GM19324 (cell line): ENCODE measurements at regions not wholly inside any gene's neighbourhood (a gene's known extent, or its start where the extent isn't known, plus 50 kb on each side); places are given as distances from the start of the nearest gene placed in this dataset.
"Not testable (repeated sequence)": the region's sequence is repeated elsewhere in the genome, so short reads cannot be mapped to it uniquely, and the experiment has no call there.

ENCODE experiments used
- ATAC-seq: cut with Tn5 transposase; IDR thresholded peaks from one replicate; pipeline ENCODE4 v1.9.1; 2021; ENCODE audit warnings: mild to moderate bottlenecking, moderate library complexity; ENCODE audit not compliant: unreplicated experiment, low FRiP score

DNA sequence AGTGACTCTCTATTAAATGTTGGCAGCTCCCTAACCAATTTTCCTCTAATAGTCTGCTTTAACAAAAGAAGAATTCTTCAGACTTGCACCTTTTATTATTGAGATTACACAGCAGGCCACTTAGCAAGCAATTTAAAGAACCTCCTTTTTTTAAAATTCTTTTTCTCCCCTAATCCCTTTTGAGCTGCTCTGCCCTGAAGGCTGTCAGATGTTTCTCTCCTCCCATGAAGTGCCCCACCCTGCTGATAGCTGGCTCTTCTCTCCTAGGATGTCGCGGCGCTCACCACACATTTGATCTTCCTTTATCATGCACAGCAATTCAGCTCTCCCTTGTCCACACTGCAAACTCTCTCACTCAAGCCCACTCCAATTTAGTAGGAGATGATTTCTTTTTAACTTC is 1471.1 kb upstream of the ACO1 start:
- no peak for ATAC-seq

DNA sequence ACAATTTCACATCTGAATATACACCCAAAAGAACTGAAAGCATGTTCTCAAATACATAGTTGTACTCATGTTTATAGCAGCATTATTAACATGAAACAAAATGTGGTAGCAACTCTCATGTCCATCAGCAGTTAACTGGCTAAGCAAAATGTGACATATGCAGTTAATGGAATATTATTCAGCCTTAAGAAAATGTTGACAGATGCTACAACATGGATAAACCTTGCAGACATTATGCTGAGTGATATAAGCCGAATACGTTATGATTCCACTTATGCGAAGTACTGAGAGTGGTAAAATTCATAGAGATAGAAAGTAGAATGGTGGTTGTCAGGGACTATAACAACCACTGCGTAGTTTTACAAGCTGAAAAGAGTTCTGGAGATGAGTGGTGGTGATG is 1469.0 kb upstream of the ACO1 start:
- no peak for ATAC-seq

- ATAC-seq = no peak
Measured at GRCh38 chr9:30925126-30925525, 1459.3 kb upstream of the ACO1 start.

DNA sequence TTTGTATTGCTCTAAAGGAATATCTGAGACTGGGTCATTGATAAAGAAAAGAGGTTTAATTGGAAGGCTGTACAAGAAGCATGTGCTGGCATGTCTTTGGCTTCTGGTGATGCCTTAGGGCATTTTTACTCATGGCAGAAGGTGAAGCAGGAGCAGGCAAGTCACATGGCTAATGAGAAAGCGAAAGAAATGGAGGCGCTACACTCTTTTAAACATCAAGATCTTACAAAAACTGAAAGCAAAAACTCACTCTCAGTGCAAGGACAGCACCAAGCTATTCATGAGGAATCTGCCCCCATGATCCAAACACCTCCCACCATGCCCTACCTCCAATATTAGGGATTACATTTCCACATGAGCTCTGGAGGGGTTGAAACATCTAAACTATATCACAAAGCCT is 1458.8 kb upstream of the ACO1 start:
- ATAC-seq = no peak

- no peak for ATAC-seq
Measured at GRCh38 chr9:30928045-30928444, 1456.4 kb upstream of the ACO1 start.

DNA sequence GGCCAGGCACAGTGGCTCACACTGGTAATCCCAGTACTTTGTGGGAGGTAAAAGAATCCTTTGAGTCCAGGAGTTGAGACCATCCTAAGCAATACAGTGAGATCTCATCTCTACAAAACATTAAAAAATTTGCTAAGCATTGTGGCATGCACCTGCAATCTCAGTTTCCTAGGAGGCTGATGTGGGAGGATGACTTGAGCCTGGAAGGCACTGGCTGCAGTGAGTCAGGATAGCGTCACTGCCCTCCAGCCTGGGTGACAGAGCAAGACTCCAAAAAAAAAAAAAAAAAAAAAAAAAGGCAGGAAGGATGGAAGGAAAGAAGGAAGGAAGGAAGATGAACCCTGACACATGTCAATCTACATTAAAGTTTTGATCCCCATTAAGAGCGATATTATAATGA is 1452.2 kb upstream of the ACO1 start:
- ATAC-seq = no peak

- no peak for ATAC-seq
Measured at GRCh38 chr9:30935730-30936129, 1448.7 kb upstream of the ACO1 start.

DNA sequence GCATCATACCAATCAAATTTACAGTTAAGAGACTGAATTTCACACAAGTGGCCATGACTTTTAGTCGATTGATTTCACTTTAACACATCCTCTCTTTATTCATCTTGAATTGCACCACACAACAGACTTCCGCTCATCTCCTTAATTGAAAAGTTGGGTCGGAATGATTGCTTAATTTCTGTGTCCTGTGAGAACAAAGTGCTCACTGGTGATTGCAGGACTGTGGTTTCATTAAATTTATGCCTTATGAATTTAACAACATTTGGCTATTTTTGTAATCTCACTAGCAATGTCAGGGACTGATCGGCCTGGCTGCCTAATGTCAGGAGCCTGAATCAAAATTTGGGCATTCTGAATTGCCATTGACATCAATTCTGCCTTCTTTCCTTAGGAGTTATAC is 1447.3 kb upstream of the ACO1 start:
- no peak for ATAC-seq

DNA sequence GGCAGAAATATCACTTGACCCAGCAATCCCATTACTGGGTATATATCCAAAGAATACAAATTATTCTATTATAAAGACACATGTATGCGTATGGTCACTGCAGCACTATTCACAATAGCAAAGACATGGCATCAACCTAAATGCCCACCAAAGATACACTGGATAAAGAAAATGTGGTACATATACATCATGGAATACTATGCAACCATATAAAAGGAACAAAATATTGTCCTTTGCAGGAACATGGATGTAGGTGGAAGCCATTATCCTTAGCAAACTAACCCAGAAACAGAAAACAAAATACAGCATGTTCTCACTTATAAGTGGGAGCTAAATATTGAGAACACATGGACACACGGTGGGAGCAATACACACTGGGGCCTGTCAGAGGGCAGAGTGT is 1441.6 kb upstream of the ACO1 start:
- ATAC-seq = not testable (repeated sequence)

DNA sequence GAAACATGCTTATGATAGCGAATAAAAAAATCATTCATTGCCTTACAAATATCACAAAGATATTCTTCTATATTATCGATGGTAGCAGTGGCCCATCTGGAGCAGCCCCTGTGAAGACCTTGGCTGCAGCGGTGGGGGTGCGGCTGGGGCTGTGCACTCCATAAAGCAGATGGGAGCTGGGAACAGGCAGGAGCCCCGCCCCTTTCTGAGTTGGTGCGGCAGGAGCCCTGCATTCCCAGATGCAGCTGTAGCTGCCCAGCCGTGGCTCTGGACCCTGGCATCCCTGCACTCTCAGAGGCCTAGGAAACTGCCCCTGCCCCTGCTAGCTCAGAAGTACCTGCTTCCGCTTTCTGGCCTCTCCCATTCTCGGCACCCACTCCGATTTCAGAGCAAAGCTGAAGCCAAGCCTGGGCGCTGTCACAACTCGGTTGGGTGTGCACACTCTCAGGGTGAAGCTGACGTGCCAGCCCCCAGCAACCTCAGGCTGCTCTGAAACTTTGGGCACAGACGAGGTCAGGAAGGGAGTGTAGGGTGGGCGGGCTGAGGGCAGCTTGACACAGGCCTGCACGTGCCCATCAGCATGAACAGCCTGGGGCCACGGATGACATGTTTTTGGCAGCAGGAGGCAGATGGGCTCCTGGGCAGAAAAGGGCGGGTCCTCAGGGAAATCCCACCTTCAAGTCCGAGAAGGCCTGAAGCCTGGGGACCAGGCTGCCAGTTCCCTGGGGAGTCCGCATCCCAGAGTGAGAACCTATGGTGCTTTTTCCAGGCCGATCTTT is 1440.8 kb upstream of the ACO1 start:
- ATAC-seq = no peak

DNA sequence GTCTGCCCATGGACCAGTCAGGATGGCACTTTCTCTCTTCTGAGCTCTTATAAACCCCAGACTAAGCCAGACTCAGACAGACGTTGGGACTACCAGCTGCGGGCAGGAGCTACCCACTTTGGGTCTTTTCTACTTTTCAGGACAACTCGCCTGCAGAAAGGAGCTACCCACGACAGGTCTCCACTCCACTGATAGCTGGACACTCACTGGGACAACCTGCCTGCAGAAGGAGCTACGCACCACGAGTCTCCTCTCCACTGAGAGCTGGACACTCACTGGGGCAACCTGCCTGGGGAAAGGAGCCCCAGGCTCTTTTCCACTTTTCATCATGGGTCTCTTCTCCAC is 1440.2 kb upstream of the ACO1 start:
- no peak for ATAC-seq

DNA sequence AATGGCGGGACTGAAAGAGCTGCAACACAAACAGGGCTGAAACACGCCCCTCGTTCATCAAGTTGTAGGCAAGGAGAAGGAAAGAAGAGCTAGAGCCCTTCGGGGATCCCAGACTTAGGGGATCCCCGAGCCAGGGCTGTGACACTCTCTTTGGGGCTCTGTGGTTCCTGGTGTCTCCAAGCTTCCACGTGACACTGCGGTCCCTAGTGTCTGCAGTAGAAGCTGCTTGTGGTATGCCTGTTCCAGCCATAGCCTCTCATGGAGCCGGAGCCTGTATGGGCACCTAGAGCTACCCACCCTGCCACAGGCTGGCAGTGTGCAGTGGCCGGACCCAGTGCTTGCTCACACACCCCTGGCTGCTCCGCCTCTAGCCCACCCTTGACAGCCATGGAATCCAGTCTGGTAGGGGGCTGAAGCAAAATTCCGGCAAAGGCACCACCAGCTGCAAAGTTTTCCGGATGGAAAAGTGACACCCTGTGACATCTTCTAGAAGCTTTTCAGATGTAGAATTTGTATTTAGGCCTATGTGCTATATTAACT is 1439.6 kb upstream of the ACO1 start:
- ATAC-seq = no peak

DNA sequence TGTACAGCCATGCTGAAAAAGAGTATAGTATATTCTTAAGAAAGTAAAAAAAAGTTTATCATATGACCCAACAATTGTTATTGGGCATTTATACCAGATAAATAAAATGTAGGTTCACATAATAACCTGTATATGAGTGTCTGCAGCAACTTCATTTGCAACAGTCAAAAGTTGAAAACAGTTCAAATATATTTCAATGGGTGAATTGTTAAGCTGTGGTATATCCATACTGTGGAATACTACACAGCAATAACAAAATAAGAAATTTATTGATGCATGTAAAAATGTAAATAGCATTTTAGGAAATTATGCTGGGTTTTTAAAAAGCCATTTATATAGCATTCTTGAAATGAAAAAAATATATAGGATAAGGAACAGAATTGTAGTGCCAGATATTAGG is 1420.1 kb upstream of the ACO1 start:
- ATAC-seq = no peak

DNA sequence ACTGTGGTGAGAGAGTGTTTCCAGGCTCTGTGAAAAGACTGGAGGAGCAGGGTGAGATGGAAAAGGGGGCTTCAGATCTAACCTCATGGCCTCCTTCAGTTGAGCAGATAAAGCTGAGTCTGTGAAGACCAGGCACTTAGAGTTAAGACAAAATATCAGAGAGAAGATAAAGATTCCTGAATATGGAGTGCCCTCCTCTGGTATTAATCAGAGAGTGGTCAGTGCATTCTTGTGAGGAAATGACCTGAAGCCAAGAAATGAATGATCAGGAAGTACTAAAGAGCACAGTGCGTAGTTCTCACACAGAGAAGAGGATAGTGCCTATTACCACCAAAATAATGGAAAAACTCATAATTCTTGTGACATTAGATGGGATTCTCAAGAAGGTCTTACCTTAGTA is 1417.0 kb upstream of the ACO1 start:
- no peak for ATAC-seq

DNA sequence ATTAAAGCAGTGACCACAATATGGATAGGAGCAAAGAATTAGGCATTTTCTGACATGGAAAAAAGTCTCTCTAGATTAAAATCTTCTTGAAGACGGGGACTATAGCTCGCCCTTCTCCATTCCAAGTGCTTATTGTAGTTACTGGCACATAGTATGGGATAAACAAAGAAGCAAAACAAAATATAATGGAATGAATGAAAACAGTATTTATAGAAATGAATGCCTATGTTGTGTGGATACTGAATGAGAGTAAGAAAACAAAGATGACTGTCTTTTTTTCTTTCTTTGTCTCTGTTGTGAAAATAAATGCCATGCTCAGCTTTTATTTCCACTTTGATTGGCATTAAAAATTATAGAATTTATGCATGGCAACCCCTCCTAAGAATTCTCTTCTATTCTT is 1414.3 kb upstream of the ACO1 start:
- ATAC-seq = no peak

DNA sequence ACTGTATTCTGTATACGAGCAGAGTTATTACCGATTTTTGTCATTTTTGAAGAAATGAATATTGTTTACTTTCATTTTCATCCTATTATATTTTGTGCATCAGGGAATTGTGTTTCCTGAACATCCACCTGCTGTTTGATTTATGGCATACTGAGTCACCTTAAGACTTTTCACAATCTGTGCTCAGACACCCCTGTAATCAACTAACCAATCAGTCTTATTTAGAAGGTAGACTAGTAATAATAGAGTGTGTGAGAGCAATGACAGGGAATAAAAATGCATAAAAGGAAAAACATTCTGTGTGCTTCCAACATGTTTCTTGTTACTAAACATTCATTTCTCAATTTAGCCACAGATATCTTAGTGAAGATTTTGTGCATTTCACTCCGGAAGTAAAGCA is 1413.6 kb upstream of the ACO1 start:
- no peak for ATAC-seq

DNA sequence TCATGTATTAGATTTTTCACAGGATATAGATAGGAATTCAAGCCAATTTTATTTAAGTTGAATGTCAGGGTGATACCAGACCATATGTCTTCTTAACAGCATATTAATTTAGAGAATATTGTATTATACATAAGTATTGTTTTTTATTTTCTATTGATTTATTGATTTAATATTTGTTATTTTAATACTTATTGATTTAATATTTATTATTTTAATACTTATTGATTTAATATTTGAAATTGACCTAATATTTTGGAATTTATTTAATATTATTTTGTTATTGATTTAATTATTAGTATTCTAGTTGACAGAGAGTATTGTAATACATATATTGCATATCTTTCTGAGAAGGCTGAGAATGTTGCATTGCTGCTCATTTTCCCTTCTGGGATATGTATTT is 1411.8 kb upstream of the ACO1 start:
- ATAC-seq = no peak

GRCh38 chr9:30977965-30978364 is 1406.5 kb upstream of the ACO1 start:
- no peak for ATAC-seq

DNA sequence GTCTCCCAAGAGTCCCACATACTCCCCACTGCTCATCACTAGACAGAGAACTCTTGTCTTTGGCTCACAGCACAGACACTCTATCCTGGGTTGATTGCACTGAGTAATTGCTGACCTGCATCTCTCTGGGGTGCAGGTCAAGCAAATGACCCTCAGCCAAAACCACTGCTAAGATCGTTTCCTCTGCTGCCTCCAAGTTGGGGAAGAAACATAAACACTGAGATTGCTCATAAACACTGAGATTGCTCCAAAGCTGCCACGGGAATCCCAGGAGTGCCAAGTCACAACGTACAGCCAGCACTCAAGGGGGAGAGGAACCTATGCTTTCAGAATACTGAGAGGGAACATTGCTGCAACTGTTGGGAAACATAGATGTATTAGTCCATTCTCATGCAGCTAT is 1402.1 kb upstream of the ACO1 start:
- ATAC-seq = no peak

GRCh38 chr9:30995956-30996738 is 1388.3 kb upstream of the ACO1 start:
- ATAC-seq = no peak

GRCh38 chr9:30996761-30997160 is 1387.7 kb upstream of the ACO1 start:
- ATAC-seq = no peak

DNA sequence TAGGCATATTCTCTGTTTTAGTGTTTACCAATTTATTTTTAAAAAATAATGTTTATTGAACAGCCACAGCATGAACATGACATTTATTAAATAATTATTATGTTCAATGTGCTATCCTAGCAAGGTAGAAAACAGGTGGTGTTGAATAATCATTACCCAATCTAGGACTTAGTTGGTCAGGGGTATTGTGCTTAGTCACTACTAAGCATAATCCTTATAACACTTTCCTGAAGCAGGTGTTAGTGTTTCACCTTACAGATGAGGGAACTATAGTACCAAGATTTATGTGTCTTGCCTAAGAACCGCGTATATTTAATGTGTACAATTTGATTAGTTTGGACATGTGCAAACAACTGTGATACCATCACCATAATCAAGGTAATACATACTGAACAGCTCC is 1387.2 kb upstream of the ACO1 start:
- no peak for ATAC-seq
